SW 1271 (cell line): ENCODE measurements at regions not wholly inside any gene's neighbourhood (a gene's known extent, or its start where the extent isn't known, plus 50 kb on each side); places are given as distances from the start of the nearest gene placed in this dataset.
"Not testable (repeated sequence)": the region's sequence is repeated elsewhere in the genome, so short reads cannot be mapped to it uniquely, and the experiment has no call there.

Experiments used
- DNase-seq, 2 experiments: peaks; one replicate each; lab custom pipeline; 2025; lab: John Stamatoyannopoulos, UW

DNA sequence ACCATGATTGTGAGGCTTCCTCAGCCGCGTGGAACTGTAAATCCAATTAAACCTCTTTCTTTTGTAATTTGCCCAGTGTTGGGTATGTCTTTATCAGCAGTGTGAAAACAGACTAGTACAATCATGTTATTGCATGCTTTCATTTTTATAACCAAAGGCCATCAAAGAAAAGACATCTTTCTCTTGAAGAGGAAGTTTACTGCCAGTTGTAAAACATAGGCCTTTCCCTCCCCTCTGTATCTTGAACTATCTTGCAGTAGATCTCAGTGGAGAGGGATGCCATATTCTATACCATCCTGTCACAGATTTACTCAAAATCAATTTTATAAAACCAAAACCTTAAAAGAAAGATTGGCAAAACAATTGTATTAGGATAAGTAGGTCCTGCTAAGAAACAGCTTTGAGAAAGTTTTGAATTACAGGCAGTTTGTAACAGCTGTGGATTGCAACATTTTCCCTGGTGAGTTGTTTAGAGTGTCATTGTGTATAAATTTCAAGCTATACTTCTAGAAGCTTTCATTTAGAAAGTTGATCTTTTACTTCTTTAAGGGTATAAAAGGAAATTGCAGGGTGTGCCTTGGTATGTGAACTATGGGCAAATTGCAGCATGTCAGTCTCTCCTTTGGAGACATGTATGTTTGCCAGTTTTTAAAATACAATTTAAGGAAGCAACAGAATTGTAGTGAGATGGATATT is 128.0 kb downstream of the ATP23 start:
- DNase-seq, result no peak

GRCh38 chr12:58071994-58072393 is 130.6 kb downstream of the ATP23 start:
- no peak for DNase-seq

DNA sequence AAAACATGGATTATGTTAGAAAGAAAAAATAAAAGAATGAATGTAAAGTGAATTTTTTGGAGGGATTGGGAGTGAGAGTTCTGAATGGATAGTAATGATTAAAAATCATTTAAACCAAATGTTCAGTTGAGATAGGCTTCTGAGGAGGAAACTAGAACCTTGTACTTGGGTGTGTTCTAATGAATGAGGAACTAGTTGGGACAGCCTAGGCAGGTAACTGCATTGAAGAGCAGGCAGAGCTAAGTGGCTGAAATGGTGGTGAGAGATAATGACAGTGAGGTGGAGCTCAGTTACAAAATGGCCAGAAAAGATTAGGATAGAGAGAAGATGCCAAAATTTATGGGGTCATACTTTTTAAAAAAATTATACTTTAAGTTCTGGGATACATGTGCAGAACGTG is 132.9 kb downstream of the ATP23 start:
- no peak for DNase-seq

DNA sequence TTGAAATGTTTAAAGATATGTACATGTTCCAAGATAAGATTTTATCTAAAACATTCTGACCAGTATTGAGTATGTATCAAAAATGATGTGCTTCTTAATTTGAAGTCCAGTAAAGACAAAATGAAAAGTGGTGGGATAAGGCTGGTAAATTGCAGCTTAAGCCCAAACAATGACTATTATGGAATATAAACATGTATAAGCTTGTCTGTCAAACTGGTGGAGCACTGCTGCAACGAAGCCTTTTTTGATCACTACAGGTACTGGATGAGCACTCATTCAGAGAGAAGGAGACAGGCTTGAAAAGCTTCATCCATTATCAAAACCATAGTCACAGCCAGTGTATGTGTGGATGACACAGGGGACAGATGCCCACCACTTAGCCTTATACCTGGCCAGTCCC is 138.4 kb downstream of the ATP23 start:
- no peak for DNase-seq

GRCh38 chr12:58081488-58081887 is 140.1 kb downstream of the ATP23 start:
- DNase-seq, result no peak

- no peak for DNase-seq
Observed at GRCh38 chr12:58082996-58083395, 141.6 kb downstream of the ATP23 start.

GRCh38 chr12:58086006-58086405 is 144.6 kb downstream of the ATP23 start:
- no peak for DNase-seq

GRCh38 chr12:58086930-58087329 is 145.6 kb downstream of the ATP23 start:
- DNase-seq, result no peak

- no peak for DNase-seq
Observed at GRCh38 chr12:58087423-58088127, 146.2 kb downstream of the ATP23 start.

DNA sequence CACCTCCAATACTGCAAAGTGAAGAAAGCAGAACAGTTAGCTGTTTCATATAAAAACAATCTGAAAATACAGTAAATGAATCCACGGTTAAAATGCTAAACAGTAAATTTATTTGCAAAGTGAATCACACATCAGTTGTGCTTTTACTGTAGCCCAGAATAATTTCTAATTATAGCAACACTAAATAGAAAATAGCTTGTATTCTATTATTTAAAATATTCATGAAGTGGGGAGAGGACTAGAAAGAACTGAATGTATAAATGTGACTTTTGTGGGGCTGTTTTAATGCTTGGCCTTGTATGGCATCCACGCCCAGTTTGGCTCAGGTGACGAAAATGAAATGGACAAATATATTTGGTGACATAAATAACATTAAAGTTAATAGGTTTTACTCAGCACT is 148.2 kb downstream of the ATP23 start:
- no peak for DNase-seq

GRCh38 chr12:58090685-58091084 is 149.3 kb downstream of the ATP23 start:
- no peak for DNase-seq

- DNase-seq, result no peak
Observed at GRCh38 chr12:58095002-58095401, 153.6 kb downstream of the ATP23 start.

DNA sequence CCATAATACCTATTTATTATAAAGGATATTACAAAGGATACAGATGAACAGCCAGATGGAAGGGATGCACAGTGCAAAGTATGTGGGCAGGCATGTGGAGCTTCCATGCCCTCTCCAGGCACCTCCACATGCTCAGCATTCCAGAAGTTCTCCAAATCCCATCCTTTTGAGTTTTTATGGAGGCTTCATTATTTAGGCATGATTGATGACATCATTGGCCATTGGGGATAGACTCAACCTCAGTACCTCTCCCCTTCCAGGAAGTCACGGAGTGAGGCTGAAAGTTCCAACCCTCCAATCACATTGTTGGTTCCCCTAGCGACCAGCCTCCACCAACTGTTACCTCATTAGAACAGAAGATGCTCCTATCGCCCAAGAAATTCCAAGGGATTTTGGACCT is 156.4 kb downstream of the ATP23 start:
- no peak for DNase-seq

DNA sequence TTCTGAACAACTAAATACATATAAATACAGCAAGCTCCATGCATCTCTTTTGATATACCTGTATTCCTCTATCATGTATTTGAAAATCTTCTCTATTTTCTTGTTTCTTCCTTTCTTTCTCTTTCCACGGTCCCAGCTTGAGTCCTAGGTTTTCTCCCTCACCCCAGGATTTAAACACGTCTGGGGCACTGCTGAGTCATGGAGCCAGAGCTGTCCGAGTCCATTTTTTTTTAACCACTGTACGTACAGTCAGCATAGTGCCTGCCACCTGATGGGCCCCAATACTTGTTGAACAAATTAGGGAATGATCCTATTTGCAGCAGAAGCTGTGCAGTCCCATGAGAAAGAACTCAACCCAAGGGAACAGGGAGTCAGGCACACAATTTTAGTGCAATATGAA is 158.1 kb downstream of the ATP23 start:
- DNase-seq, result no peak

DNA sequence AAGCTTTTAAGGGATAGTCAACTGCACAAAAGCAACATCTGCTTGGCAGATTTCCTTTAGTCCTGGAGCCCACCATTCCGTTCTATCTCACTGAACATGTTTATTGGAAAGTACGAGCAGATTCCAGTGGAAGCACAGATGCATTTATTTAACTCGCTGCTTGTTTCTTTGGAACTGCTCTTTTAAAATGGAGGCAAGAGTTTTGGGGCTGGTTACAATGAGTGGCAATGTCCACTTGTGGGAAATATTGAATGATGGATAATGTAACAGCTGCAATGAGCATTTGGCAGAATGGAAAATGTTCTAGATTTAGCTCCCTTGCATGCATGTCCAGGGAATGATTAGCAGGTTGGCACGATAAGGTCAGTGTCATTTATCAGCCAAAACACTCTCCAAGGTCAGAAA is 163.0 kb downstream of the ATP23 start:
- no peak for DNase-seq

DNA sequence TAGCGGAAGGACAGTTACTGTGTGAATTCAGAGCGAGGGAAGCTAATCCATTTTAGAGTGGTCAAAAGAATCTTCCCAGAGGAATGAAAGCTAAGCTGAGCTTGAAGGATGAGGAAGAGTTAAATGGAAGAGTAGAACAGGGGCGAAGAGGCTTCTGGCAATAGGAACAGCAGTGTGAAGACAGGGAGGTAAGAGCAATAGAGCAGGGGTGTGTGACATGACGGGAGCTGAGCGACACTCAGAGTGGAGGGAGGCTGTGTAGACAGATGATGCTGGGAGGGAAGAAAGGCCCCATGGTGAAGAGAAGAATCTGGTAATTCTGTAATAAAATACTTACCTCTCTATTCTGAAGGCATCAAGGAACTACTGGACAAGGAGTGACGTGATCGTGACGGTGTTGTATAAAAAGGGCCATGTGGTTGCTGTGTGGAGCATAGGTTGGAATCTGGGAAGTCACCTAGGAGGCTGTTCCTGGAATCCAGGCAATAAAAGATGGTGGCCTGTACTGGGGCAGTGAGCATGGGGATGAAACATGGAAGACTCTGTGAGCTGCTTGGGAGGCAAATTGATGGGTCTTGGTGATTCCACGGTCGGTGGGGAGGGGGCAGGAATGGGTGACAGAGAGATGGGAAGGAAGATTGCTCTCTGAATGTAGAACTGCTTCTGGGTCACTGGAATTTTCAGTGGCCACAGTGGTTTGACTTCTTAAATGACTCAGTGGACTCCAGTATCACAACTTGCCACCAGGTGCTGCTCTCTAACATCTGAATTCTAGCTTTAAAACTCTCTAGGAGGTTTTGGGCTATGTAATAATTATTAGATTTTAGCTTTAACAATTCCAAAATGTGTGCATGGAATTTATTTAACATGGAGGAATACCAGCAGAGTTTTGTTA is 164.1 kb downstream of the ATP23 start:
- peak in 1 of 2 experiments; percentile 6 for DNase-seq

- DNase-seq, result no peak
Observed at GRCh38 chr12:58106195-58106594, 164.8 kb downstream of the ATP23 start.

DNA sequence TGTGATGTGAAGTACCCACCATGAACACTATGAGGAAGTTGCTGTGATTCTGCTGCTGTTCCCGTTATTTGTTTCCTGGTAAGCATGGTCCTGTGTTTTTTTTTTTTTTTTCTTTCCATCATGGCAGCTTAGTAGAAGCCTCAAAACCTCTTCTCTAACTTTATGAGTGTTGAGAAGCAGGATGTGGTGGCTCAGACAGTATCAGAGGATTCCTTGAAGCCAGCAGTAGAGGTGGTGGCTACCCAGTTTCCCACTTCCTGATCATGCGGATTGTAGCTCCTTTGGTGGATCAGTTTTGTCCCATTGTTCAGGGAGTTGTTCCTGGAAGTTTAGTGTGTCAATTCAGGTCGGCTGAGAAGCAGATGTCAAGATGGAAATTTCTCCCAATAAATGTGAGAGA is 175.8 kb downstream of the ATP23 start:
- no peak for DNase-seq

DNA sequence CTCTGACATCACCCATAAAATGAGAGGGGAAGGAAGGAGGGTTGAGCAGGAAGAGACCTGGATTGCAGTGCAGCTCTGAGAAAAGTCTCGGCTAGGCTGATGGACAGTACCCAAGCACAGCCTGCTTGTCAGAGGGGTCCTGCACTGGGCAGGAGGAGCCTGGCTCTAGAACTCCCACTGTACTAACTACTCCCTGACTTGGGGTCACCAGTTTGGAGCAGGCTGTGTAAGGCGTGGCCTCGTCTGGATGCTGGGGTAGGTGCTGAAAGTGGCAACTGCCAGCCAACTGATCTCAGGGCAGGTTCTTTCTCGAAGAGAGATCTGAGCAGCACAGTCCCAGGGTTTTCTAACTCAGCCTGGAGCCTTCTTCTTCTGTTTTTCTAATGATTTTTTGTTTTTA is 176.3 kb downstream of the ATP23 start:
- no peak for DNase-seq

DNA sequence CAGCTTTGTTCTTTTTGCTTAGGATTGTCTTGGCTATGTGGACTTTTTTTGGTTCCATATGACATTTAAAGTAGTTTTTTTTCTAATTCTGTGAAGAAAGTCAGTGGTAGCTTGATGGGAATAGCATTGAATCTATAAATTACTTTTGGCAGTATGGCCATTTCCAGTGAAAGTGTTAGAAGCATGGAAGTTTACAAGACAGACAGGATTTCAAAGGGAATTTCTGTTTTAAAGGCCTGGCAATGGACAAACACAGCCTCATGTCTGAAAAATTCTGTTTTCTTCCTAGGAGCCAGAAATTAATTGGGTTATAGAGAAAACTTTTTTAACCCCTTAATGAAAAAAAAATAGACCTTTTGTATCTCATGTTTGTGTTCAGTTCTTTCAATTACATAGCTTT is 184.4 kb downstream of the ATP23 start:
- DNase-seq, result not testable (repeated sequence)

DNA sequence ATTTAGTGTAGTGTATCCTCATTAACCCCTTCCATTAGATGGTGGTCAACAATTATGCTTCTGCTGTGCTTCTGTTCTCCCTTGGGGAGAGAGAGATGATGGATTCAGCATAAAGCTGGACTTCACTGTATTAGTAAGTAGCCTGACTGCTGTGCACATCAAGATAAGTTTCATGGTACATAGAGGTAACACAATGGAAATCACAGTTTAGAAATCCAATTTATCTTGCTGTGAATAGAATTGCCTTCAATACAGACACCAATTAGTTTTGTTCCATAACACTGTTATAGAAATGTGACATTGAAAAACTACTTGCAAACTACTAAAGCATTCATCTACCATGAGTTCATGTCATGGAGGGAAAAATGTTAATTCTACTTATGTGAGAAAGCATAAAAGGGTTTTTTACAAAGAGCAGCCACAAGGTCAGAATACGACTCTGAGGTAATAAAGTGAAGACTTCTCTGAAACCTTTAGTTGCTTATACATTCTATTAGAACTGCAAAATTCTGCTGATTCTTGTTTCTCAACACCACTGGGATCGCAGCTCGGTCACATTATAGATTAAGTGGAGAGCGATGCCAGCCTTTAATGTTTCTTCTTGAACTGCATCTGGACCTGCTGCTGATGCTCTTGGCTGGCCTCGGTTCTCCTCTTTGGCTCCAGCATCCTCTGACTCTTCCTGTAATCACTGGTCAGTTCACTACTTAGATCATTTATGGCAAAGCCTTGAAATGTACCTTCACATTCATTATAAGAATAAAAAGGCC is 190.8 kb downstream of the ATP23 start:
- no peak for DNase-seq

GRCh38 chr12:58138424-58138823 is 197.1 kb downstream of the ATP23 start:
- no peak for DNase-seq
